HCEC 1CT (cell line): ENCODE measurements at regions not wholly inside any gene's neighbourhood (a gene's known extent, or its start where the extent isn't known, plus 50 kb on each side); places are given as distances from the start of the nearest gene placed in this dataset.
"Not testable (repeated sequence)": the region's sequence is repeated elsewhere in the genome, so short reads cannot be mapped to it uniquely, and the experiment has no call there.

ENCODE experiments used
- DNase-seq: peaks from one replicate; pipeline ENCODE4 v3.0.0-alpha.2; 2017

GRCh38 chr5:172525307-172525995 lies 71.1 kb upstream of the SH3PXD2B start:
- no peak for DNase-seq

DNA sequence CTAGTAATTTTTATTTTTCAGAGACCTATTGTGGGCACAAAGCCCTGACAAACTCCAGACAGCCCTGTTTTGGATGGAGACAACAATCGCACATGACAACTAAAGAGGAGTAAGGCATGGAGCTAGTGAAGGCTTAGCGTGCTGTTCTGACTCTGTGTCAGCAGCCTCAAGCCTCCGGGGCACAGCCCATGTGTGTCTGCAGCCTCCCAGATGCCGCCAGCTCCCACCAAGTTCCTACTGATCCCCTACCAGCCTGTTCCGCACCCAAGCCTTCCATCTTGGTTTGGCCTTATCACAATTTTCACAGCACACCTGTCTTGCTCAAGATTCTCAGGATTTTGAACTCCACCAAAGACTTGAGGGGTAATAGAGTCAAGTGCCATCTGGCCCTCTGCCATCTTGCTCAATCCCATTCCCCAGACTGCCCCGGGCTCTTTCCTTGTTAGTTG lies 70.3 kb upstream of the SH3PXD2B start:
- DNase-seq: no peak

DNA sequence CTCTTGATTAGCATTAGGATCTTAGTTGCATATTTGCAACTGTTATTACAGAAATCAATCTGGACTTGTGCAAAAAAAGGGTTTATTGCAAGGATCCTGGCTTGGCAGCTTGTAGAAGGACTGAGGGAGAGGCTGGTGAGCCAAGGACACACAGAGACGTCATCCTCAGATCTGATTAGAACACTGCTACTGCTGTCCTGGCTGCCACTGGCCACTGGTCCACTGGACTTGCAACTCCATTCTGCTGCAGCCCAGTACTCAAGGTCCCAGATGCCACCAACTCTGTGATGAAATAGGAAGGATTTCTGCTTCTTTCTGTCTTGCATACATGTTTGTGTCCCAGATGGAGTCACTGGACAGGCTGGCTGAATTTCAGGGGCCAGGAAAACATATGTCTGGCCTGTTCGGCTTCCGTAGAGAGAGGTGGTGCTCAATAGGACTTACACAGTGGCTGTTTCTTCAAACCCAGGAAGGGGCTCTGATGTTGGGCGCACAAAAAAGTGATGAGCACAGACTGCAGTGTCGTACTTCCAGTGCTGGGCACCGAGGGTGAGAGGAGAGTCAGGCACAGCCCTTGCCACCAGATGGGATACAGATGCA lies 68.9 kb upstream of the SH3PXD2B start:
- DNase-seq: no peak

GRCh38 chr5:172521338-172521932 lies 67.1 kb upstream of the SH3PXD2B start:
- DNase-seq: no peak

DNA sequence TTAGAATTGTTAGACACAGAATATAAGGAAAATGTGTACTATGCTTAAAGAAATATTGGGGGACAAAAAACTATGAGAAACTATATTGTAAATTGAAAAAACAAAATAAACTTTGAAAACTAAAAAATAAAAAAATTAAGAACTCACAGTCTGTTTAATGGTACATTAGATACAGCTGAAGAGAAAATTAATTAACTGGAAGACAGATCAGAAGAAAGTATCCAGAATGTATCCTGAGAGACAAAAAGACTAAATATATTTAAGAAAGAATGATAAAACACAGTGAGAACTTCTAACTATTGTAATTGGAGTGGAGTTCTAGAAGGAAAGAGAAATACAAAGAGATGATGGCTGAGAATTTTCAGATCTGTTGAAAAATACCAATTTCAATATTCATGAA lies 57.6 kb upstream of the SH3PXD2B start:
- no peak for DNase-seq

DNA sequence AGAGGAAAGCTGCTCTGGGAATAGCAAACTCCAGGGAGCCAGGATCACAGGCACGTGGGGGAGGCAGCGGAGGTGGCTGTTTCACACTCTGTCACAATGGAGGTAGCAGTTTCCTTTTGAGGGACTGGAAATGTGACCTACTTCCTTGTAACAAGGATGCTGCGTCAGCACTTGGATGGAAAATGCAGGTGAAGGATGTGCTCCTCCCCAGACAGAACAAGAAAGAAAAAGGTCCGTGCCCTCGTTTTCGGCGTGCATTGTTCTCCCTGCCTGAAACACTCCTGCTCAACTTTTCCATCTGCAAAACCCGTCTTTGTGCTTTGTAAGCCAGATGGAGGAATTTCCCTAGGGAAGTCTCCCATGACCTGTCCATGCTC lies 55.1 kb upstream of the SH3PXD2B start:
- no peak for DNase-seq

DNA sequence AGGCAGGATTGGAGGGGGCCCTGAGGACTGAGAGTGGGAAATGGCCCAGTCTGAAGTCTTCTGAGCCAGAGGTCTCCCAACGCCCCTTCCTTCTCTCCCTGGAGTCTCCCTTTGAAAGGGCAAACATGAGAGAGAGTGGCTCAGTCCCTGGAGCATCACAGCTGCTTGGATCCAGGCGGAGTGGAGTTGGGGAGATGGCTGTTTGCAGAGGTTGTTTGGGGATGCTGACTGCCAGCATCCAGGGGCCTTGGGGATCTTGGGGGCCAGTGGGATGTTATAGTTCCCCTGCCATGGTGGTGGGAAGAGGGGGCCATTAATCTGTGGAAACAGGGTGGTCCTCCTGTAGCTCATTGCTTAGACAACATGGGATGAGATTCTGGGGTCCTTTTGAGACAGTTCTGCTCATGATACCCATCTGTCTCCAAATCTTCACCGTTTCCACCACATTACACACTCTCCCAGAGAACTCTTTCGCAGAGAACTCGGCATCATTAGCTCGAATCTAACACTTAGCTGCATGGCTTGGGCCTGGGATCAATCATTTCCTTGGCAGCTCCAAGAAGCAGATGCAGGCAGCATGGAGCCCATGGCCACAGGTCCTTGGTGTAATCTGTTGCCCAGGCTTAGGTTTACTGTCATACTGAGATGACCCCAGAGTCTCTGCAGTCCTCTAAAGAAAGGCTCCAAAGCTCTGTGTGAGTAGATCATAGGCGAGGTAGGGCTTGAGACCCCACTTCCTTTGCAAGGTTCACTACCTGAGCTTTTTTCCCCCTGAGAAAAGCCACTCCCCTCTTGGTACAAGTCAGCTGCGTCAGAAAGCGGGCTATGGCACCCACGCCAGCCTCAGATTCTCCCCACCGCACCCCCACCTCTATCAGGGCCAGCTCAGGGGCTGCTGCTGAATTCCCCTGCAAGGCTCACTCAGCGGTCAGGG lies 54.4 kb upstream of the SH3PXD2B start:
- no peak for DNase-seq

DNA sequence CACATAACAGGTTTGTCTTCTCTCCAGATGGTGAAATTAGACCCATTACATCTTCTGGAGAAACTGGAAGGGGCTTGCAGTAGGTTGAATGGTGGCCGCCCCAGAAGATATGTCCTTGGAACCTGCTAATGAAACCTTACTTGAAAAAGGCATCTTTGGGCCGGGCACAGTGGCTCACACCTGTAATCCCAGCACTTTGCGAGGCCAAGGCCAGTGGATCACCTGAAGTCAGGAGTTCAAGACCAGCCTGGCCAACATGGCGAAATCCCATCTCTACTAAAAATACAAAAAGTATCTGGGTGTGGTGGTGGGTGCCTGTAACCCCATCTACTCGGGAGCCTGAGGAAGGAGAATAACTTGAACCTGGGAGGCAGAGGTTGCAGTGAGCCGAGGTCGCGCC lies 53.2 kb upstream of the SH3PXD2B start:
- not testable (repeated sequence) for DNase-seq

- no peak for DNase-seq
These were observed 52.6 kb upstream of the SH3PXD2B start for GRCh38 chr5:172506921-172507320.

- DNase-seq: no peak
These were observed 51.9 kb upstream of the SH3PXD2B start for GRCh38 chr5:172506251-172506650.

GRCh38 chr5:172505845-172506244 lies 51.5 kb upstream of the SH3PXD2B start:
- DNase-seq: no peak

GRCh38 chr5:172505403-172505759 lies 51.1 kb upstream of the SH3PXD2B start:
- DNase-seq: no peak

DNA sequence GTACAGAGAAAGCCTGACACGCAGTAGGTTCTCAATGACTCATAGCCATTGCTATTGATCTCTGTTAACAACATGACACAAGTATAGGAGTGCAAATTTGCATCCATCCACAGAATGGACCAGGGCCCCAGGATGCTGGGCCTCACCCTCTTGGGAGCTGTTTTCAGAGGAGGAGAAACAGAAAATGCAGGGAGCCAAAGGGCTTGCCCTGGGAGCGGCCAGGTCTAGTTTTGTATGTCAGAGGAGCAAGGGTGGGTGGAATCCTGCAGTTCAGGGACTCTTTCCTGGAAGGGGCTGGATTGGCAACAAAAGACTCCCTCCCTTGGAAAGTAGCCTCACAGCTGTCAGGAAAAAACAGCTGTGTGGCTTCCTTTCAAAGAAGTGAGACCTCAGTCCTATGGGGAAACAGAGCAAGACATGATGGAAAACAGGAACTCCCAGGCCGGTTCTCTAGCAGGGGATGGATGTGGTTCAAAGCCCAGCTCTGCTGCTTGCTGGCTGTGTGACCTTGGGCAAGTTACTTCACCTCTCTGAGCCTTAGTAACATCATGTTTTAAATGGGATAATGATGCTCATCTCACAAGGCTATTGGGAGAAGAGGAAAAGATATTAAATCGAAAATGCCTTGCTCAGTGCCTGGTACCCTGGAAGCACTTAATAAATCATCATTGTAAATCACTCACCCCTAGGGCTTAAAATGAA lies 50.5 kb upstream of the SH3PXD2B start:
- DNase-seq: no peak

DNA sequence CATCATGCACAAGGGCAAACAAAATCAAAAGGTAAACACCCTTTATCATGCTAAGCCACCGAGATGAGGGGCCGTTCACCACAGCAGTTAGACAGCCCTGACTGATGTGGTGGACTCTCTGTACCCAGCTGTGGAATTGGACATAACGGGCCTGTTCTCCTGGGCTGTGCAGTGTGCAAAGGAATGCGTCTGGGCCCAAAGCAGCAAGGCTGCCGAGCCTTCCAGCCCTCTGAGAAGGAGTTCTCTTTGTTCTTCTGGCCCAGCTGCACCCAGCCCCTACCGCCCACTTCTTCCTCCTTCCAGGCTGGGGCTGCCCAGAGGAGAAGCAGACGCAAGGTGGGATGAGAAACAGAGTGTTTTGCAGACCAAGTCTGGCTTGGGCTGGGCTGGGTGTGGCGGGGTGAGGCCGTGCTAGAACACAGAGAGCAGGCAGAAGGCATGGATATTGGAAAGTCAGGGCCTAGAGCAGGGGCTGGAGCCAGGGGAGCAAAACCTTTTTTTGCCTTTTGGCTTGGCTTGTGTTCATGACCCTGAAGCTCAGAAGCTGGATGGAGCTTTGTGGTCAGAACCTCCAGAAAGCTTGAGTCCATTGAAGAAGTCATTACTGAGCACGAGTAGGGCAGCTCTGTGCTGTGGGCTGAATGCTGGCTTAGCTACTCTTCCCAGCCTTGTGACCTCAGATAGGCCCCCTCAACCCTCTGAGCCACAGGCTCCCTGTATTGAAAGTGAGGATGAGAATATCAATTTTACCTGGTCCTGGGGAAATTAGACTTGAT lies 49.8 kb upstream of the SH3PXD2B start:
- DNase-seq: no peak
